ENCODE measurements at regions not wholly inside any gene's neighbourhood (a gene's known extent, or its start where the extent isn't known, plus 50 kb on each side); places are given as distances from the start of the nearest gene placed in this dataset.

DNA sequence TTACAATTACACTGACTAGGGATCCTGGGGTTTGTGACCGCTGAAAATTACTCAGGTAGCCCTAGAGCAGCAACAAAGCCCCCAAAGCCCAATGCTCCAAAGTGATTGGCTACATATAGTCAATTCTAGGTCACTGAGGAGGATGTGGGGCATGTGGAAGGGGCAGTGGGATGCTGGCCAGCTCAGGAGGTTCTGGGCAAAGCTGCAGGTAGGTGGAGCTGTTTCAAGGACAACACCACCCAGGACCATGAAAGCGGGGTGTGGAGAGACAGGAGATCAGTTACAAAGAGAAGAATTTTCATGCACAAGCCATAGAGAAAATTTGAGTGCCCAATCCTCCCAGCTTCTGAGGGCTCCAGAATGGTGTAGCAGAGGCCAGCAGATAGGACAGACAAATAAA lies 75.0 kb upstream of the CCDC85A start:
- TF ChIP-seq, protein P1, sequence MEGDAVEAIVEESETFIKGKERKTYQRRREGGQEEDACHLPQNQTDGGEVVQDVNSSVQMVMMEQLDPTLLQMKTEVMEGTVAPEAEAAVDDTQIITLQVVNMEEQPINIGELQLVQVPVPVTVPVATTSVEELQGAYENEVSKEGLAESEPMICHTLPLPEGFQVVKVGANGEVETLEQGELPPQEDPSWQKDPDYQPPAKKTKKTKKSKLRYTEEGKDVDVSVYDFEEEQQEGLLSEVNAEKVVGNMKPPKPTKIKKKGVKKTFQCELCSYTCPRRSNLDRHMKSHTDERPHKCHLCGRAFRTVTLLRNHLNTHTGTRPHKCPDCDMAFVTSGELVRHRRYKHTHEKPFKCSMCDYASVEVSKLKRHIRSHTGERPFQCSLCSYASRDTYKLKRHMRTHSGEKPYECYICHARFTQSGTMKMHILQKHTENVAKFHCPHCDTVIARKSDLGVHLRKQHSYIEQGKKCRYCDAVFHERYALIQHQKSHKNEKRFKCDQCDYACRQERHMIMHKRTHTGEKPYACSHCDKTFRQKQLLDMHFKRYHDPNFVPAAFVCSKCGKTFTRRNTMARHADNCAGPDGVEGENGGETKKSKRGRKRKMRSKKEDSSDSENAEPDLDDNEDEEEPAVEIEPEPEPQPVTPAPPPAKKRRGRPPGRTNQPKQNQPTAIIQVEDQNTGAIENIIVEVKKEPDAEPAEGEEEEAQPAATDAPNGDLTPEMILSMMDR (IDR thresholded peaks at IDR 0.05; ENCODE audit: insufficient read depth in 1 of 2, low read depth in 1 of 2, low read length in 1 of 2, severe bottlenecking in 1 of 2, unreplicated experiment in 1 of 2), result peak; percentile 28 to 33
- ChIA-PET POLR2A (no interaction called here), CTCF (no interaction called here)
- BruUV-seq (replicated peaks), result no TSS peak
- Histone ChIP-seq H3K27me3 (replicated peaks; ENCODE audit: control insufficient read depth, insufficient read depth, low read length) (no peaks in the 10 kb centered on the region), H3K36me3 (ENCODE audit: control insufficient read depth, insufficient read depth, low read length) (no peaks in the 10 kb centered on the region), H3K9me3 (no peaks in the 10 kb centered on the region), H3K4me1 (no peaks in the 10 kb centered on the region), H3K4me3 (ENCODE audit: low read depth, low read length) (no peak overlapping the region)
- H3K4me1 Mint-ChIP-seq (ENCODE audit: low read depth, unreplicated experiment), result peaks cover 7% of the 10 kb centered on the region
- no peaks in the 10 kb centered on the region for H3K36me3 Mint-ChIP-seq (ENCODE audit: insufficient read depth, unreplicated experiment)
- H3K9me3 Mint-ChIP-seq (ENCODE audit: unreplicated experiment), result no peaks in the 10 kb centered on the region
- DNase-seq, result peak in 1 of 2 experiments; percentile 20
- intact Hi-C loops (cut with micrococcal nuclease; ENCODE audit: unreplicated experiment), result loop anchor here (2.0 kb wide), 1 partner anchor 24 kb away; no protein-coding TSS in a partner anchor
- peaks cover 18% of the 10 kb centered on the region for H3K27me3 Mint-ChIP-seq (ENCODE audit: insufficient read depth, unreplicated experiment)
- no peak overlapping the region for H3K4me3 Mint-ChIP-seq (ENCODE audit: unreplicated experiment)
- no peak overlapping the region for H3K27ac Mint-ChIP-seq (ENCODE audit: unreplicated experiment)

GRCh38 chr2:56109994-56110393 lies 73.8 kb upstream of the CCDC85A start:
- no peak for DNase-seq
- TF ChIP-seq, protein P1 (IDR thresholded peaks at IDR 0.05; ENCODE audit: insufficient read depth in 1 of 2, low read depth in 1 of 2, low read length in 1 of 2, severe bottlenecking in 1 of 2, unreplicated experiment in 1 of 2), result no peak
- H3K4me1 Mint-ChIP-seq (ENCODE audit: low read depth, unreplicated experiment), result peaks cover 7% of the 10 kb centered on the region

GRCh38 chr2:56113382-56113975 lies 70.3 kb upstream of the CCDC85A start:
- no TSS peak for BruUV-seq (replicated peaks)
- Histone ChIP-seq H3K36me3 (ENCODE audit: control insufficient read depth, insufficient read depth, low read length) (no peaks in the 10 kb centered on the region), H3K9me3 (no peaks in the 10 kb centered on the region), H3K4me1 (no peaks in the 10 kb centered on the region), H3K4me3 (ENCODE audit: low read depth, low read length) (no peak overlapping the region), H3K27me3 (replicated peaks; ENCODE audit: control insufficient read depth, insufficient read depth, low read length) (no peaks in the 10 kb centered on the region)
- Mint-ChIP-seq H3K27ac (ENCODE audit: unreplicated experiment) (no peak overlapping the region), H3K4me3 (ENCODE audit: unreplicated experiment) (no peak overlapping the region), H3K4me1 (ENCODE audit: low read depth, unreplicated experiment) (peaks cover 7% of the 10 kb centered on the region), H3K27me3 (ENCODE audit: insufficient read depth, unreplicated experiment) (peaks cover 7% of the 10 kb centered on the region), H3K9me3 (ENCODE audit: unreplicated experiment) (no peaks in the 10 kb centered on the region), H3K36me3 (ENCODE audit: insufficient read depth, unreplicated experiment) (no peaks in the 10 kb centered on the region)
- DNase-seq, result no peak
- intact Hi-C loops (cut with micrococcal nuclease; ENCODE audit: unreplicated experiment), result no loop called here
- POLR2A ChIA-PET, result no interaction called here
- TF ChIP-seq, protein P1 (IDR thresholded peaks at IDR 0.05; ENCODE audit: insufficient read depth in 1 of 2, low read depth in 1 of 2, low read length in 1 of 2, severe bottlenecking in 1 of 2, unreplicated experiment in 1 of 2), result no peak
- CTCF ChIA-PET, result no interaction called here

More at GRCh38 chr2:56109994-56110393, 73.8 kb upstream of the CCDC85A start:
- POLR2A ChIA-PET, result no interaction called here
- no peaks in the 10 kb centered on the region for H3K27me3 ChIP-seq (replicated peaks; ENCODE audit: control insufficient read depth, insufficient read depth, low read length)
- H3K36me3 ChIP-seq (ENCODE audit: control insufficient read depth, insufficient read depth, low read length), result no peaks in the 10 kb centered on the region
- no peaks in the 10 kb centered on the region for H3K9me3 ChIP-seq
- no peak overlapping the region for H3K4me3 Mint-ChIP-seq (ENCODE audit: unreplicated experiment)
- H3K27ac Mint-ChIP-seq (ENCODE audit: unreplicated experiment), result no peak overlapping the region
- H3K36me3 Mint-ChIP-seq (ENCODE audit: insufficient read depth, unreplicated experiment), result no peaks in the 10 kb centered on the region
- H3K4me1 ChIP-seq, result no peaks in the 10 kb centered on the region
- no peak overlapping the region for H3K4me3 ChIP-seq (ENCODE audit: low read depth, low read length)
- intact Hi-C loops (cut with micrococcal nuclease; ENCODE audit: unreplicated experiment), result loop anchor here (2.0 kb wide), 1 partner anchor 23 kb away; no protein-coding TSS in a partner anchor
- no peaks in the 10 kb centered on the region for H3K9me3 Mint-ChIP-seq (ENCODE audit: unreplicated experiment)
- CTCF ChIA-PET, result no interaction called here
- no TSS peak for BruUV-seq (replicated peaks)
- peaks cover 14% of the 10 kb centered on the region for H3K27me3 Mint-ChIP-seq (ENCODE audit: insufficient read depth, unreplicated experiment)
